Effector memory CD8-positive, alpha-beta T cell (primary cell): ENCODE measurements at regions not wholly inside any gene's neighbourhood (a gene's known extent, or its start where the extent isn't known, plus 50 kb on each side); places are given as distances from the start of the nearest gene placed in this dataset.

Source experiments
- ATAC-seq: fragments of 150-1000 bp; cut with Tn5 transposase; replicated peaks from 2 replicates; pipeline ENCODE4 v1.10.0; 2021; ENCODE audit warnings: mild to moderate bottlenecking, moderate library complexity
- DNase-seq, 3 experiments: peaks; one replicate each; pipeline ENCODE4 v3.0.0; 2021
- H3K27ac Mint-ChIP-seq, 2 donors: one replicate each; pipeline ENCODE4 v1.8.0; 2022; ENCODE audit warnings: mild to moderate bottlenecking in 2 of 2, mixed read lengths in 2 of 2, moderate library complexity in 2 of 2
- H3K27me3 Mint-ChIP-seq, 2 donors: one replicate each; pipeline ENCODE4 v1.8.0; 2022; ENCODE audit warnings: mixed read lengths in 2 of 2
- H3K36me3 Mint-ChIP-seq: one replicate; pipeline ENCODE4 v1.8.0; 2022; ENCODE audit warnings: mild to moderate bottlenecking, moderate library complexity, mixed read lengths; ENCODE audit not compliant: insufficient read depth
- H3K4me1 Mint-ChIP-seq, 2 donors: one replicate each; pipeline ENCODE4 v1.8.0; 2022; ENCODE audit warnings: low read depth in 2 of 2, mixed read lengths in 2 of 2
- H3K4me3 Mint-ChIP-seq, 2 donors: one replicate each; pipeline ENCODE4 v1.8.0; 2022; ENCODE audit warnings: mild to moderate bottlenecking in 2 of 2, mixed read lengths in 2 of 2, moderate library complexity in 2 of 2
- H3K9me3 Mint-ChIP-seq, 2 donors: one replicate each; pipeline ENCODE4 v1.8.0; 2022; ENCODE audit warnings: mixed read lengths in 2 of 2

DNA sequence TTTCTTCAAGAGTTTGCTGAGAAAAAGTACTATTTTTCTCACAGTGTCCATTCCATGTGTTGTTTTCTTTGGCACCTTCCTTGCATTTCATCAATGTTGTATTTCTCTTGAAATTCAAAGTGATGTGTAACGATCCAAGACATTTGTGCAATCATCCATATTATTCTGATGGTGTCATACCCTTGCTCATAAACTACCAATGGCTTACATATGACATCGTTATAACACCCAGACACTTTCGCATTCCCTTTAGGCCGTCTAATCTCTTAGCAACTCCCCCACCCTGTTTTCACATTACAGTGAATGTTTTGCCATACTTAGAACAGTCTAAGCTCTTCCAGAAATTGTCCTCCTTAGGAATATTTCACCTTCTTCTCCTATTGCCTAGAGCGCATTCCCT, 1779.0 kb downstream of the PCDH7 start:
- Mint-ChIP-seq H3K4me1 (no peaks in the 10 kb centered on the region), H3K27ac (no peak overlapping the region), H3K36me3 (no peaks in the 10 kb centered on the region), H3K4me3 (no peak overlapping the region), H3K9me3 (no peaks in the 10 kb centered on the region), H3K27me3 (no peaks in the 10 kb centered on the region)
- DNase-seq (no peak), ATAC-seq (no peak)

DNA sequence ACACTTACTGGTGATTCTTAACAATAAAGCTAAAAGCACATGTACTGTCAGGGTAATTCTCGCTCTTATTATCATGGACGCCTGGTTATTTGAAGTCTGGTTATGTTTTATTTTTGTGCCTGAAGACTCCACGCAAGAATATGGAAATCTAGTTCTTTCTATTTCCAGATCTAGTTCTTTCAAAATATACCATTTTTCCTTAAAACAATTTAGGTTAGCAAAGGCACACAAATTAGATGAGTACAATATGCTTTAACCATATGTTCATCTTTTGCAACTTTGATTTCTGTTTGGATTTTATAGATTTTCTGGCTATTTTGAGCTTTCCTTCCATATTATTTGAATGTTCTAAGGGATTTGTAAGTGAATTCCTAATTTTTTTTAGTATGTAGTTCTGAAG, 1783.1 kb downstream of the PCDH7 start:
- Mint-ChIP-seq H3K36me3 (no peaks in the 10 kb centered on the region), H3K27me3 (no peaks in the 10 kb centered on the region), H3K27ac (no peak overlapping the region), H3K4me3 (no peak overlapping the region), H3K9me3 (peaks cover 0 to 2% of the 10 kb centered on the region in 2 donors), H3K4me1 (no peaks in the 10 kb centered on the region)
- ATAC-seq (no peak), DNase-seq (no peak)

DNA sequence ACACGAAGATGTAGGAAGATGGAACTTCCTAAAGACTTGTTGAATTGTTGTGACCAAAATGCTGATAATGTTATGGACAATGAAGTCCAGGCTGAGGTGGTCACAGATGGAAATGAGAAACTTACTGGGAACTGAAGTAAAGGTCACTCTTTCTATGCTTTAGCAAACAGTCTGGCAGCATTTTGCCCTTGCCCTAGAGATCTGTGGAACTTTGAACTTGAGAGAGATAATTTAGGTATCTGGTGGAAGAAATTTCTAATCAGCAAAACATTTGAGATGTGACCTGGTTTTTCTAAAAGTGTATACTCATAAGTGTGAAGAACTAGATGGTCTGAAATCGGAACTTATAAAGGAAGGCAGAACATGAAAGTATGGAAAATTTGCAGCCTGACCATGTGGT, 1785.9 kb downstream of the PCDH7 start:
- no peaks in the 10 kb centered on the region for H3K36me3 Mint-ChIP-seq
- H3K4me3 Mint-ChIP-seq = no peak overlapping the region
- no peak for DNase-seq
- no peaks in the 10 kb centered on the region for H3K4me1 Mint-ChIP-seq
- no peaks in the 10 kb centered on the region for H3K27me3 Mint-ChIP-seq
- no peak for ATAC-seq
- H3K27ac Mint-ChIP-seq = no peak overlapping the region
- H3K9me3 Mint-ChIP-seq = peaks cover under 1 to 2% of the 10 kb centered on the region in 2 donors

DNA sequence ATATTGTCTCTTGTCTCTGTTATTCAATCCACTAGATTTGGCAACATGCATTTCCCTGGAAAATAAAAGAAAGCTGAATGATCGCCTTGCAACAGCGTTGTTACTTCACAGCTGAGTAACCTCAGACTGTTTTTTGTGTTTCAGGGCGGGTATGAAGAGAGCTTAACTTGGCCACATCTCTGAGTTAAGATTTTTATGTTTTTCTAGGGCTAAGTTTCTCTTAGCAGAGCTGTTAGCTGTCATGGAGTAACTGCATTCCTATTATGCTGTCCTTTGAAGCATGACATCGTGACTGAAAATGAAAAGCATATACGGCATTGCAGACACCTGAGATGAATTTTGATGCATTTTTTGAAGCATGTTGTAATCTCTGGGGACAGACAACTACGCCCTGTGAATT, 1798.9 kb downstream of the PCDH7 start:
- DNase-seq (no peak), ATAC-seq (no peak)
- Mint-ChIP-seq H3K27ac (no peak overlapping the region), H3K27me3 (no peaks in the 10 kb centered on the region), H3K36me3 (no peaks in the 10 kb centered on the region), H3K4me3 (no peak overlapping the region), H3K9me3 (peaks cover 0 to 2% of the 10 kb centered on the region in 2 donors), H3K4me1 (no peaks in the 10 kb centered on the region)

DNA sequence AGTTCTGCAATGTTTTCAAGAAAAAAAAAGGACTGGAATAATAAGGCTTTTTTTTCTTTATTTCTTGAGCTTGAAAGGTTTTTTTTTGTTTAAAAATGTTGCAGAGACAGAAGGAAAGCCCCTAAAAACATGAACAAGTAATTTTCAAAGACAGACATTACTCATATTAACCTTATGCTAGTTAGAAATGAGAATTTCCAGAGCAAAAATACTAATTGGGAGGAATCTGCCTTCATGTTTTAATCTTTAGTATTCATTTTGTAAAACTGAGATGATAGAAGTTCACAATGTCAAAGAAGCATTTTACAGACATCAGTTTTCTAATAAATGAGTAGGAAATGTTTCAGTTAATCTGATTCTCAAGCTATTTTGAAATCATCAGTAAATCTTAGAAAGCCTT, 1805.3 kb downstream of the PCDH7 start:
- no peak for DNase-seq
- ATAC-seq = no peak
- Mint-ChIP-seq H3K9me3 (peaks cover 4 to 7% of the 10 kb centered on the region in 2 donors), H3K36me3 (no peaks in the 10 kb centered on the region), H3K4me1 (no peaks in the 10 kb centered on the region), H3K27ac (no peak overlapping the region), H3K4me3 (no peak overlapping the region), H3K27me3 (no peaks in the 10 kb centered on the region)

DNA sequence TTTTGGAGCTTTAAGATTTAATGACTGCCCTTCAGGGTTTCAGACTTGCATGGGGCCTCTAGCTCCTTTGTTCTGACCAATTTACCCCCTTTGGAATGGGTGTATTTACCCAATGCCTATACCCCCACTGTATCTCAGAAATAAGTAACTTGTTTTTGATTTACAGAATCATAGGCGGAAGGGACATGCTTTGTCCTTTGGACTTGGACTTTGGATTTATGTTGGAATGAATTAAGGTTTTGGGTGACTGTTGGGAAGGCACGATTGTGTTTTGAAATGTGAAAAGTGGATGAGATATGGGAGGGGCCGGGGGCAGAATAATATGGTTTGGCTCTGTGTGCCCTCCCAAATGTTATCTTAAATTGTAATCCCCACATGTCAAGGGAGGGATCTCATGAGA, 1824.7 kb downstream of the PCDH7 start:
- H3K4me1 Mint-ChIP-seq = no peaks in the 10 kb centered on the region
- H3K27ac Mint-ChIP-seq = no peak overlapping the region

DNA sequence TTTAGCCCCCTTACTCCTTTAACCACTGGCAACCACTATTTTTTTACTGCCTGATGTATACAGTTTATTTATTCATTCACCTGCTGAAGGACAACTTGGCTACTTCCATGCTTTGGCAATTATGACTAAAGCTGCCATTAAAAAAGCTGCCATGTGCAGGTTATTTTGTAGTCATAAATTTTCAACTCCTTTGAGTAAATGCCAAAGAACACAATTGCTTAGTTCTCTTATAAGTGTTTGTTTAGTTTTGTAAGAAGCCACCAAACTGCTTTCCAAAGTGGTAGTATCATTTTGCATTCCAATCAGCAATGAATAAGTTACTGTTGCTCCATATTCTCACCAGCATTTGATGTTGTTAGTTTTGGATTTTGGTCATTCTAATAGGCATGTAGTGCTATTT, 1831.8 kb downstream of the PCDH7 start:
- no peak for ATAC-seq
- Mint-ChIP-seq H3K27me3 (no peaks in the 10 kb centered on the region), H3K36me3 (no peaks in the 10 kb centered on the region), H3K4me3 (no peak overlapping the region), H3K4me1 (no peaks in the 10 kb centered on the region), H3K27ac (no peak overlapping the region), H3K9me3 (peaks cover 0 to 14% of the 10 kb centered on the region in 2 donors)
- DNase-seq = no peak

More for the DNA sequence above, 1824.7 kb downstream of the PCDH7 start:
- Mint-ChIP-seq H3K9me3 (peaks cover 6 to 10% of the 10 kb centered on the region in 2 donors), H3K4me3 (no peak overlapping the region), H3K36me3 (no peaks in the 10 kb centered on the region), H3K27me3 (no peaks in the 10 kb centered on the region)
- ATAC-seq (no peak), DNase-seq (no peak)

DNA sequence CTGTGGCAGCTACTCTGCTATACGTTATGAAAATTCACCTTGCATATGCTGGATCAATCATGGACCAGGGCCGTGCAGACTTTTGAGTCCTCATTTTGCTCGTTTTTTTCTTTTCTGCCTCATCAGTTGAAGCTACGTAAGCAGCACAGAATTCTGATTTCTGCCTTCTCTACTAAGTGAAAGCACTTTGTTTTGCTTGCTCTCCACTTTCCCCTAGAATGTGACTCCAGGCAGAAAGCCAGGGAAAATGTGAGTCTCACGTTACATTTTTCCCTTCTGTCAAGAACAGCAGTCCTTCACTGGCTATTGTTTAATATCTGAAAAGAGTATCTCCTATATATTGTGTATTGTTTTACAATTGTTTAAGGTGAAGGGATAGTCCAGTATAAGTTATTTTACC, 1840.1 kb downstream of the PCDH7 start:
- H3K27ac Mint-ChIP-seq = no peak overlapping the region
- ATAC-seq = no peak

DNA sequence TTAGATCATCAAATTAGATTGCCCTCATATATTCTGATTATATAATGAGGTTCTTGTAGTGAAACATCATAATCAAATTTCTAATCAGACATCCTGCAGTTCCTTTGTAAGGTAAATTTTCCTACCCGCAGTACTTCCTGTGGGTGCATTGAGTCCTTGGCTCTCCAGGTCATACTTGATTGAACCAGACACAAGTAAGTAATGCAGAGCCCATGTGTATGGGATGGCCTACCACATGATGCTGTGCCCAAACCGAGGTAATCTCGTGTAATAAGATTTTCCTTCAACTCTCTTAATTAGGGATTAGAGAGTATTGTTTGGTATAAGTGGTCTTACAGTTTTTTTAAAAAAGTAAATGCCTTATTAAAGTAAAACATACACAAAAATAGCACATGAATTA, 1841.8 kb downstream of the PCDH7 start:
- Mint-ChIP-seq H3K4me1 (no peaks in the 10 kb centered on the region), H3K9me3 (peaks cover 5 to 6% of the 10 kb centered on the region in 2 donors)
- no peak for ATAC-seq

More for the DNA sequence above, 1840.1 kb downstream of the PCDH7 start:
- H3K27me3 Mint-ChIP-seq = no peaks in the 10 kb centered on the region
- H3K36me3 Mint-ChIP-seq = no peaks in the 10 kb centered on the region
- no peak for DNase-seq
- H3K4me1 Mint-ChIP-seq = no peaks in the 10 kb centered on the region
- H3K9me3 Mint-ChIP-seq = peaks cover 5 to 6% of the 10 kb centered on the region in 2 donors
- H3K4me3 Mint-ChIP-seq = no peak overlapping the region

DNA sequence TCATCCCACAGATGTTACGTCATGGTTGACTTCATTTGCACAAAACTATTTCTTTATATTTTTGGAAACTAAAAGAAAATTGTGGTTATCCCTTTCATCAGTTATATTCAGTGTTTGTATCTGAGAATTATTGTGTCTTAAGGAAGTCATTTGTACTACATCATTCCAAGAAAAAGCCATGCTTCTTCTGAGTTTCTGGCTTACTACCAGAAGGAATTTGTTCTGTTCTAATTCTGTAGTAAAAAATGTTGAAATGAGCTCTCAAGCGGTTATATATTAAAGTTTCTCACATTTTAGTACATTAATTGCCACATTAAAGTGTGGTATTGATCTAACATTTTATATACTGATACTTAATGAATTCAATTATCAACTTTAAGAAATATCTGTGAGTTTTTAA, 1844.5 kb downstream of the PCDH7 start:
- Mint-ChIP-seq H3K36me3 (no peaks in the 10 kb centered on the region), H3K9me3 (peaks cover 5 to 6% of the 10 kb centered on the region in 2 donors), H3K4me3 (no peak overlapping the region), H3K27ac (no peak overlapping the region), H3K27me3 (no peaks in the 10 kb centered on the region), H3K4me1 (no peaks in the 10 kb centered on the region)
- no peak for DNase-seq
- no peak for ATAC-seq

More for the DNA sequence above, 1841.8 kb downstream of the PCDH7 start:
- Mint-ChIP-seq H3K4me3 (no peak overlapping the region), H3K27me3 (no peaks in the 10 kb centered on the region), H3K27ac (no peak overlapping the region), H3K36me3 (no peaks in the 10 kb centered on the region)
- DNase-seq = no peak

DNA sequence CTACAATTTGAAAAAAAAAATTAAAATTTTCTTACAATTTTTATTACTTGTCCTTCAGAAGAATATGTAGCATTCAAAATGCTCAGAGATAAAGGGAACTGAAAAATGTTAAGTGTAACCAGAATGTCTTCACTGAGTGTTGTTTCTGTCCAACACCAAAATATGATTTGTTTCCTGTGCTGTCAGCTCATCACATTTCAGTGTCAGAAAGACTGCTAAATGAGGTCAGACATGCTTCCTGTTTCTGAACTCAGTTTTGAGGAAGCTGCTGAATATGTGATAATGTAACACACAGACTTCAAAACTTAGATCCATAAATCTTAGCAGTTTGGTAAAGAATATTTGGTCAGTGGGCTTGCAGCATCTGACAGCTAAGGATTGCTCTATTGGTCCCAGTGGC, 1849.7 kb downstream of the PCDH7 start:
- ATAC-seq = peak; percentile 21
- no peak for DNase-seq
- Mint-ChIP-seq H3K9me3 (peaks cover 1 to 7% of the 10 kb centered on the region in 2 donors), H3K4me1 (no peaks in the 10 kb centered on the region), H3K27me3 (no peaks in the 10 kb centered on the region), H3K4me3 (no peak overlapping the region), H3K36me3 (no peaks in the 10 kb centered on the region), H3K27ac (no peak overlapping the region)

DNA sequence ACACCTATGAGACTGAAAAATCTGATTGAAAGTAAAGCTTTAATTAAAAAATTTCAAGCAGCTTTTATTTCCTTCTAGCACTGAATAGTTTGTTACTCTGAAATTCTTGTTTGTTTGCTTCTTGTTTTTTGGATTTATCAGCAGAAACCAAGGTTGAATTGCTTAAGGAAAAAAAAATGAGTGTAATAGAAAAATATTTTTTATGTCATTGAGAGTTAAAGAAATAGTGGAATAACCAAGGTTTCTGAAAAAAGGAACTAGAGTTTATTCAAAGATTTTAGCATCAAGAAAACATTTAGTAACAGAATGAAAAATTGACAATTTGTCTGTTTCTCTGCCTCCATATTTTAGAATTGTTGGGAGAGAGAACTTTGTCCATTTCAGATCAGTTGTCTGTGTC, 1852.2 kb downstream of the PCDH7 start:
- DNase-seq (no peak), ATAC-seq (no peak)
- Mint-ChIP-seq H3K9me3 (peaks cover 1 to 7% of the 10 kb centered on the region in 2 donors), H3K4me1 (no peaks in the 10 kb centered on the region), H3K27ac (no peak overlapping the region), H3K27me3 (no peaks in the 10 kb centered on the region), H3K36me3 (no peaks in the 10 kb centered on the region), H3K4me3 (no peak overlapping the region)

DNA sequence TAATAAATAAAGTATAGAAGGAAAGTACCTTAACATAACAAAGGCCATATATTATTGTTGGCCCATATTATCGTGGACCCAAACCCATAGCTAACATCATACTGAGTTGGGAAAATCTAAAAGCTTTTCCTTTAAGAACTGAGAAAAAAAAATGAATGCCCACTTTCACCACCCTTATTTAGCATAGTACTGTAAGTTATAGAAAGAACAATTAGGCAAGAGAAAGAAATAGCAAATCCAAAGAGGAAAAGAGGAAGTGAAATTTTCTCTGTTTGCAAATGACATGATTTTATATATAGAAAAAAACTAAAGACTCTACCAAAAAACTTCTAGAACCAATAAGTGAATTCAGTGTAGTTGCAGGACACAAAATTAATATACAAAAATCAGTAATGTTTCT, 1854.6 kb downstream of the PCDH7 start:
- H3K9me3 Mint-ChIP-seq = peaks cover 5 to 7% of the 10 kb centered on the region in 2 donors
- no peak overlapping the region for H3K4me3 Mint-ChIP-seq

DNA sequence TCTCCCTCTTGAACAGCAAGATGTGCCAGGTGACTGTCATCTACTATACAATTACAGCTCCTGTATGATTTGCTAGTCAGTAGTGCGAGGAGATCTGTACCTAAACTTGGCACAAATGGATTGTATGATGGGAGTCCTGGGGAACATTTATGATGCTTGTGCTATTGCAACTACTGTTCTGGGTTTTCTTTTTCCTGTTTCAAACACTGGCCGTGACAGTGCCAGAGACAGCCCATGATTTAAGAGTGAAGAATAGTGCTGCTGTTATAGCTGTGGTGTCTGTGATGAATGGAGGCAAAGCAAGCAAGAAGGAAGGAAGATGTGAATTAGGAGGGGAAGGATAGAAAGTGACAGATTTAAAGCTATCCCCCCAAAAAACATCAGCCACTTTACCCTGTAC, 1868.9 kb downstream of the PCDH7 start:
- no peak overlapping the region for H3K27ac Mint-ChIP-seq
- H3K4me1 Mint-ChIP-seq = no peaks in the 10 kb centered on the region
- H3K36me3 Mint-ChIP-seq = no peaks in the 10 kb centered on the region
- peaks cover 12 to 30% of the 10 kb centered on the region in 2 donors for H3K9me3 Mint-ChIP-seq
- DNase-seq = no peak
- no peak overlapping the region for H3K4me3 Mint-ChIP-seq
- H3K27me3 Mint-ChIP-seq = no peaks in the 10 kb centered on the region
- ATAC-seq = no peak

More for the DNA sequence above, 1854.6 kb downstream of the PCDH7 start:
- no peaks in the 10 kb centered on the region for H3K27me3 Mint-ChIP-seq
- DNase-seq (no peak), ATAC-seq (no peak)
- no peaks in the 10 kb centered on the region for H3K36me3 Mint-ChIP-seq
- H3K27ac Mint-ChIP-seq = no peak overlapping the region
- H3K4me1 Mint-ChIP-seq = no peaks in the 10 kb centered on the region

DNA sequence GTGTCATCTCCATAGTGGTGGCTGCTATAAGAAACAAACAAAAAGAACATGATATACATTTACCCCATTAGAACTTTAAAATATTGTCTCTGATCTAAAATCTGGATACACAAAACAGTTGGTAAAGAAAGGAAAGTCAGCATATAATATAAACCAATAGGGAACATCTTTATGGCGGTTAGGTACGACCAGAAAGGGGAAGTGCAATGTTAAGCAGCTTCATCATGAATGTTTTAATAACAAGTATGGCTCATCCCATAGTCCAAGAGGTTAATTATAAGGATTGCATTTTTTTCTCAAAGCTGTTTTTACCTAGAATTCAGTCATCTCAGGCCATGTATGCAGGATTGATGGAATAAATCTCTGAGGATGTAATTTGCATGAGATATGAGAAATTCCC, 1869.7 kb downstream of the PCDH7 start:
- DNase-seq = no peak
- no peak overlapping the region for H3K27ac Mint-ChIP-seq
- H3K36me3 Mint-ChIP-seq = no peaks in the 10 kb centered on the region
- no peak overlapping the region for H3K4me3 Mint-ChIP-seq
- no peak for ATAC-seq
- no peaks in the 10 kb centered on the region for H3K4me1 Mint-ChIP-seq
- peaks cover 14 to 27% of the 10 kb centered on the region in 2 donors for H3K9me3 Mint-ChIP-seq
- no peaks in the 10 kb centered on the region for H3K27me3 Mint-ChIP-seq
